Activated B cell treated with CpG ODN at 0.5 μM for 24 hours (primary cell): ENCODE measurements at regions not wholly inside any gene's neighbourhood (a gene's known extent, or its start where the extent isn't known, plus 50 kb on each side); places are given as distances from the start of the nearest gene placed in this dataset.

Experiments used
- ATAC-seq: fragments of 200-7000 bp; cut with Tn5 transposase; one replicate; pipeline ENCODE4 v1.10.0; 2021; ENCODE audit warnings: low read depth, mild to moderate bottlenecking, moderate library complexity
- CTCF ChIA-PET: fragments of 350-600 bp; sonication (Branson Sonifier 250); formaldehyde crosslinking; loops from one replicate; lab custom pipeline; 2021; ENCODE audit warnings: antibody characterized with exemption; lab: Charles Lee
- POLR2A ChIA-PET: fragments of 350-600 bp; sonication (Branson Sonifier 250); formaldehyde crosslinking; loops from one replicate; lab custom pipeline; 2021; ENCODE audit warnings: antibody characterized with exemption; lab: Charles Lee
- DNase-seq: peaks from one replicate; pipeline ENCODE4 v3.0.0; 2022
- H3K27ac Mint-ChIP-seq: one replicate; pipeline ENCODE4 v1.8.0; 2020; ENCODE audit warnings: mixed read lengths
- H3K27me3 Mint-ChIP-seq: one replicate; pipeline ENCODE4 v1.8.0; 2021; ENCODE audit warnings: mixed read lengths
- H3K36me3 Mint-ChIP-seq: one replicate; pipeline ENCODE4 v1.8.0; 2021; ENCODE audit warnings: low read depth, mixed read lengths
- H3K4me1 Mint-ChIP-seq: one replicate; pipeline ENCODE4 v1.8.0; 2021; ENCODE audit warnings: mixed read lengths
- H3K4me3 Mint-ChIP-seq: one replicate; pipeline ENCODE4 v1.8.0; 2020; ENCODE audit warnings: mild to moderate bottlenecking, mixed read lengths
- H3K9me3 Mint-ChIP-seq: one replicate; pipeline ENCODE4 v1.8.0; 2020; ENCODE audit warnings: mixed read lengths
- CTCF ChIP-seq: fragments of 200-600 bp; IDR thresholded peaks from one replicate; pipeline ENCODE4 v1.8.0; 2022; ENCODE audit warnings: antibody characterized with exemption, mild to moderate bottlenecking
- intact Hi-C: fragments of 100-400 bp; cut with micrococcal nuclease; formaldehyde crosslinking; loops from one replicate; pipeline ENCODE4 v1.15.1; 2024

- Mint-ChIP-seq H3K4me3 (no peak overlapping the region), H3K4me1 (no peaks in the 10 kb centered on the region), H3K36me3 (no peaks in the 10 kb centered on the region), H3K27me3 (peaks cover 5% of the 10 kb centered on the region), H3K9me3 (peaks cover 6% of the 10 kb centered on the region), H3K27ac (no peak overlapping the region)
- DNase-seq, result no peak
- ChIA-PET CTCF (no interaction called here), POLR2A (no interaction called here)
- intact Hi-C loops, result no loop called here
- no peak for TF ChIP-seq CTCF
- no peak for ATAC-seq
Measured at GRCh38 chr20:20941468-20941889, 164.7 kb downstream of the LINC00237 start.

GRCh38 chr20:20939006-20939405 lies 167.2 kb downstream of the LINC00237 start:
- Mint-ChIP-seq H3K27me3 (peaks cover 4% of the 10 kb centered on the region), H3K4me1 (no peaks in the 10 kb centered on the region), H3K9me3 (no peaks in the 10 kb centered on the region), H3K36me3 (no peaks in the 10 kb centered on the region), H3K27ac (no peak overlapping the region), H3K4me3 (no peak overlapping the region)
- CTCF ChIA-PET, result no interaction called here
- POLR2A ChIA-PET, result no interaction called here
- DNase-seq (no peak), ATAC-seq (no peak)
- intact Hi-C loops, result no loop called here
- no peak for TF ChIP-seq CTCF

GRCh38 chr20:20938599-20938998 lies 167.6 kb downstream of the LINC00237 start:
- no peaks in the 10 kb centered on the region for H3K9me3 Mint-ChIP-seq
- H3K4me3 Mint-ChIP-seq, result no peak overlapping the region
- DNase-seq (no peak), ATAC-seq (no peak)
- intact Hi-C loops, result no loop called here
- no peak overlapping the region for H3K27ac Mint-ChIP-seq
- no peaks in the 10 kb centered on the region for H3K4me1 Mint-ChIP-seq
- TF ChIP-seq CTCF, result no peak
- ChIA-PET POLR2A (no interaction called here), CTCF (no interaction called here)
- H3K36me3 Mint-ChIP-seq, result no peaks in the 10 kb centered on the region
- peaks cover 4% of the 10 kb centered on the region for H3K27me3 Mint-ChIP-seq

DNA sequence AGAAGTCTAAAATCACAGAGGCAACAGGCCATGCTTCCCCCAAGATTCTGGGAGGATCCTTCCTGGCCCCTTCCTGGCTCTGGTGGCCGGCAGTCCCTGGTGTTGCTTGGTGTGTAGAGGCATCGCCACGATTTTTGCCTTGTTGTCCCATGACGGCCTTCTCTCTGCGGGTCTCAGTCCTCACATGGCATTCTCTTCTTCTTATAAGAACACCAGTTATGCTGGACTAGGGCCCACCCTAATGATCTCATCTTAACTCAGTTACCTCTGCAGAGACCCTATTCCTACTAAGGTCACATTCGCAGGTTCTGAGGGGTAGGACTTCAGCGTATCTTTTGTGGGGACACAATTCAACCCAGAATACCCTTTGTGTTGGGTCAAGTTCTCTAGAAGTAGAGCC lies 168.0 kb downstream of the LINC00237 start:
- H3K9me3 Mint-ChIP-seq, result no peaks in the 10 kb centered on the region
- ChIA-PET CTCF (no interaction called here), POLR2A (no interaction called here)
- H3K36me3 Mint-ChIP-seq, result no peaks in the 10 kb centered on the region
- H3K27me3 Mint-ChIP-seq, result peaks cover 3% of the 10 kb centered on the region
- no peak overlapping the region for H3K27ac Mint-ChIP-seq
- intact Hi-C loops, result no loop called here
- DNase-seq, result no peak
- H3K4me3 Mint-ChIP-seq, result no peak overlapping the region
- no peak for TF ChIP-seq CTCF
- no peak for ATAC-seq
- no peaks in the 10 kb centered on the region for H3K4me1 Mint-ChIP-seq

DNA sequence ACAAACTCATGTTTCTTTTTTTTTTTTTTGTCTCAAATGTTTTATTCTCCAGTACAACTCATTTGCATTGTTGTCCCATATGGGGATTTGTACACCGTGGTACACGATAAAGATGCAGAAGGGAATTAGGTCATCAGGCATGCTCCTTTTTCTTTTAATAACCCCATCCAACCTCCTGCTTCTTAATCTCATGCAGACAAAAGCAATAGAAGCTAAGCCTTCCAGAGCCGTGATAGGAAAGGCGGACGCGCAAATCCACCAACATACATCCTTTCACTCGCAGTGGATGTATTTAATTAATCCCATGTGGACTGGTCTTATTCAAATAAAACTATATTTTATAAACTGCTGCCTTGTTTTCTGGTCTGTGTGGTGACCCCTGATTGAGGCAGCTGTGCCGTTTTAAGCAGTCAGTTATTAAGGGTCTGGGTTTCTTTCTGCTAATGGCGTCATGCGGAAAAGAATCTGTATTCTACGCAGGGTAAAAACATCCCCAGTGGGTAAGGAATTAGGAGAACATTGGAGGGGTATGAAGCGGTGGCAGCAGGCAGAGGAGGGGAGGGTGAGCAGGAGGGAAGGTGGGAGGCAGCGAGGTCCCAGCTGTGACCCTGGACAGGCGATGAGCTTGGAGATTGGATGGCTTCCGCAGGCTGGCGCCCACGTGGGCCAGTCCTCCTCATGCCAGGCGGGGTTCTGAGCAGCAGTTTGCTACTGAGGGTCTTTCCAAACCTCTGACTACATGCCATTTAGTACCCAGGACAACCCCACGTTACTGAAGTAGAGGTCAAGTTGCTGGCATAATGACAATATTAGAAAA lies 172.8 kb downstream of the LINC00237 start:
- ATAC-seq, result no peak
- no peaks in the 10 kb centered on the region for H3K36me3 Mint-ChIP-seq
- POLR2A ChIA-PET, result no interaction called here
- no peak overlapping the region for H3K4me3 Mint-ChIP-seq
- CTCF ChIA-PET, result no interaction called here
- TF ChIP-seq CTCF, result no peak
- no peak for DNase-seq
- no peak overlapping the region for H3K27ac Mint-ChIP-seq
- no peaks in the 10 kb centered on the region for H3K4me1 Mint-ChIP-seq
- peaks cover 4% of the 10 kb centered on the region for H3K27me3 Mint-ChIP-seq
- intact Hi-C loops, result no loop called here
- H3K9me3 Mint-ChIP-seq, result no peaks in the 10 kb centered on the region
